Stimulated activated CD8-positive, alpha-beta memory T cell treated with anti-CD3 and anti-CD28 coated beads, Interleukin-12 subunit alpha, Interleukin-12 subunit beta, amount 100 ng/mL, for 24 hours (primary cell): ENCODE measurements at regions not wholly inside any gene's neighbourhood (a gene's known extent, or its start where the extent isn't known, plus 50 kb on each side); places are given as distances from the start of the nearest gene placed in this dataset.

Experiments used
- DNase-seq: peaks from one replicate; pipeline ENCODE4 v3.0.0-alpha.2; 2020; ENCODE audit errors: extremely low read depth

DNA sequence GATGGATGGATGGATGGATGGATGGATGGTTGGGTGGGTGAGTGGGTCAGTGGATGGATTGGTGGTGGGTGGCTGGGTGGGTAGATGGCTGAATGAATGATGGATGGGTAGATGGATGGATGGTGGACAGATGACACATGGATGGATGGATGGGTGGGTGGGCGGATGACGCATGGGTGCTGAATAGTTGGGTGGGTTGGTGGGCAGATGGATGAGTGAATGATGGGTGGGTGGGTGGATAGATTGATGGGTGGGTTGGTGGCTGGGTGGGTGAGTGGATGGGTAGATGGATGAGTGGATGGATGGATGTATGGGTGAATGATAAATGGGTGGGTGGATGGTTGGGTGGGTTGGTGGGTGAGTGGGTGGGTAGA is 69.9 kb upstream of the NKX1-1 start:
- DNase-seq = no peak

DNA sequence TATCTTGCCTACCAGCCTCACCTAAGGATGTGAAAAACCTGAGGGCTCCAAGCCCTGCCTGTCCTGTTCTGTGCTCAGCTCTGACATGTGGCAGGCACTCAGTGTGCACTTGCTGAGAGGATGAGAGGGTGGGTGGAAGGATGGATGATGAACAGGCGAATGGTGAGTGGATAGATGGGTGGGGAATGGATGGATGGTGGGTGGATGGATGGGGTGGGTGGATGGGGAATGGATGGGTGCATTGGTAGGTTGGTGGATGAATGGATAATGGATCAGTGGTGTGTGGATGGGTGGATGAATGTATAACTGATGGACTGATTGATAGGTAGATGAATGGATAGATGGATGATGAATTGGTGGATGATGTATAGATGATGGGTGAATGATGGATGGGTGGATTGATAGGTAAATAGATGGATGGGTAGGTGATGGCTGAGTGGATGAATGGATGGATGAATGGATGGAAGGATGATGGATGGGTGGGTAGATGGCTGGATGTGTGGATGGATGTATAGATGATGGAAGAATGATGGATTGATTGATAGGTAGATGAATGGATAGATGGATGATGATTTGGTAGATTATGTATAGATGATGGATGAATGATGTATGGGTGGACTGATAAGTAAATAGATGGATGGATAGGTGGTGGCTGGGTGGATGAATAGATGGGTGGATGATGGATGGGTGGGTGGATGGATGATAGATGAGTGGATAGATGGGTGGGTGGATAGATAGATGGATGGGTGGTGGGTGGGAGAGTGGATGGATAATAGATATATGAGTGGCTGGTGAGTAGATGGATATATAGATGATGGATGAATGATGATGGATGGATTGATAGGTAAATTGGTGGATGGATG is 69.3 kb upstream of the NKX1-1 start:
- no peak for DNase-seq

DNA sequence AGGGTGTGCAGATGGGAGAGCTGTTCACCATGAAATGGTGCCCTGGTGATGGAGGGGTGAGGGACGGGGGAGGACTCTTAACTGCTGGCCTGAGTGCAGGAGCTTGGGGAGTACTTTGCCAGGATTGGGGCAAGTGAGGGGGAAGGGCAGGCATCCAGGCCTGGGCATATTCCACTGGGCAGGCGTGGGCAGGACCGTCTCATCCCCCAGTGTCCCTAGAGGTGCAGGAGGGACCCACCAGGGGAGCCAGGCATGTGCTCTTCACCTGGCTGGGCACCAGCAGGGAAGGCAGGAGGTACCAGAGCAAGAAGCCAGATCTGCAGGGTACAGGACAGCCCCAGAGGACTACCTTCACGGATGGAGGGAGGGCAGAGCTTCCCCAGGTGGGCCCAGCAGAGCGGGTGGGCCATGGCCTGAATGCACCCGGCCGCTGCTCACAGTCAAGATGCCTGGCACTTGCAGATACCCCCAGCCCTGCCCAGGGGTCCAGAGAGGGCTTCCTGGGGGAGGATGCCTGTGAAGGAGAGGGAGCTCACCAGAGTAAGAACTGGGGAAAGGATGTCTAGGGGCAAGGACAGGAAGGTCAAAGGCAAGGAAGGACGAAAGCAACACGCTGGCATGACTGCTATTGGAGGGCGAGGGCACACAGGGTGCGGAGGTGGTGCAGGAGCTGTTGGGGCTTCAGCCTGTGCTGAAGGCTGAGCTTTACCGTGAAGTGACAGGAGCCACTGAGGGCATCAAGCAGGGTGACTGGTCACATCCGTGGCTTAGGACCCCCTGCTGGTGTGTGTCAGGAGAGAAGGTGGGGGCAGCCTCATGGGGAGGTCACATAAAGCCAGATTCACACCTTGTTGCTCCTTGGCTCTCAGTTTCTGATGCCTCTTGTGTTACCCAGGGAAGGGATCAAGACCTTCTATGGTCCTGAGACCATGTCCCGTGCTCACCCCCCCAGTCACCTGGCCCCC is 68.2 kb upstream of the NKX1-1 start:
- no peak for DNase-seq

DNA sequence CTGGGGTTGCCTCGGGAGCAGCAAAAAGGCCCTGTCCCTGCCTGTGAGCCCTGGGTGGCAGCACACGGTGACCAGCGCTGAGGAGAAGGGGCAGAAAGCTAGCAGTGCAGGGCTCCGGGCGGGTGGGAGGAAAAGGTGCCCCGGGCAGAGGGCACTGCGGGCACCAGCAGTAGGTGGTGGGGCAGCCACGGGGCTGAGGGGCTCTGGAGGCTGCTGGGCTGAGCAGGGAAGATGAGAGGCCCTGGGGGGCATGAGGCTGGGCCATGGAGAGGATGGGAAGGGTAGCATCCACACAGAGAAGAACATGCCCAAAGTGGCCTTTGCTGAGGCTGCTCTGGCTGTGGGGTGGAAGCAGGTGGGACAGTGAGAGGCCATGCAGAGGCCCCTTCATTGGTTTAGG is 67.5 kb upstream of the NKX1-1 start:
- no peak for DNase-seq

DNA sequence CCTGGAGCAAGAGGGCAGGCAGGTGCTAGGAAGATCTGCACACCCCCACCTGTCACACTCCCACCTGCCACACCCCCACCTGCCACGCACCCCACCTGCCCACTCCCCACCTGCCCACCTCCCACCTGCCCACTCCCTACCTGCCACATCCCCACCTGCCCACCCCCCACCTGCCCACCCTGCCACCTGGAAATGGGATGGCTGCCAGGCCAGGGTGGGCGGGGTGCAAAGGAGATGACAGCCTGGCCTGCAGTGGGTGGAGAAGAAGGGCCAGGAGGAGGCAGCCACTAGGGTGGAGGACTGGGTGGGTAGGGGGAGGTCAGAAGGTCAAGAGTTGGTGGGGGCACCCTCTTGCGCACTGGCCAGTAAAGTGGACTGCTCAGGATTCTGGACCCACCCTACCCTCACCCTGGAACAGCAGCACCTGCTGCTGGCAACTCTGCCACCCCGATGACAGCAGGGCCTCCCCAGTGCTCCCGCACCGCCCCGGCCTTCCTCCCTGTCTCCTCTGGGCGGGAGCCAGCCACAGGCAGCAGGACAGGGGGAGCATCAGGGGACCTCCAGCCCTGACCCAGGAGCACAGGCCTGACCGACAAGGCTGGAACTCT is 66.8 kb upstream of the NKX1-1 start:
- DNase-seq = no peak

DNA sequence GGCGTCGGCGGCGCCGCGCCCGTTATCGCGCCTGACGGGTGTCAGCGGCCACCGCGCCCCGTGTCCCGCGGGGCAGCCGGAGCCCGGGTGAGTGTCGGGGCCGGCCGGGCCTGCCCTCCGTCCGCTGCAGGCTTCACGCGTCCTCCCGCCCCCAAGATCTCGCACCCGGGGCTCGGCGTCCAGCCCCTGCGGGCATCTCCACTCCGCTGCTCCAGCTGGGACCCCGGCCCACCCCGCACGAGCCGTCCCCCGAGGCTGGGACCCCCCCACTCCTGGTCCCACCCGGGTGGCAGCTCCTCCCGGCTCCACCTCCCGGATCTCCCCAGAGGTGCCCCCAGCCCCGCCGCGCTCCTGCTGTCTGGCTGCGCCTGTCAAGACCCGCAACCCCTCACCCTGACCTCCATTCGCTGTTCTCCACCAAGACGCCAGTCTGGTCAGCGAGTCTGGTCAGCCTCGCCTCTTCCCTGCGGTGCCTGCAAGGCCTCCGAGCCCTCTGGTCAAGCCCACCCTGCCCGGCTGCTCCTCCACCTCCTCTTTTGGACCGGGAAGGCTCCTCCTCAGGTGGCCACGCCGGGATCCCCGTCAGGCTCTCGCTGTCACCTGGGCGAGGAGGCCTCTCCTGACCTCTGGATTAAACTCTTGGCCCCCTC is 66.0 kb upstream of the NKX1-1 start:
- no peak for DNase-seq

DNA sequence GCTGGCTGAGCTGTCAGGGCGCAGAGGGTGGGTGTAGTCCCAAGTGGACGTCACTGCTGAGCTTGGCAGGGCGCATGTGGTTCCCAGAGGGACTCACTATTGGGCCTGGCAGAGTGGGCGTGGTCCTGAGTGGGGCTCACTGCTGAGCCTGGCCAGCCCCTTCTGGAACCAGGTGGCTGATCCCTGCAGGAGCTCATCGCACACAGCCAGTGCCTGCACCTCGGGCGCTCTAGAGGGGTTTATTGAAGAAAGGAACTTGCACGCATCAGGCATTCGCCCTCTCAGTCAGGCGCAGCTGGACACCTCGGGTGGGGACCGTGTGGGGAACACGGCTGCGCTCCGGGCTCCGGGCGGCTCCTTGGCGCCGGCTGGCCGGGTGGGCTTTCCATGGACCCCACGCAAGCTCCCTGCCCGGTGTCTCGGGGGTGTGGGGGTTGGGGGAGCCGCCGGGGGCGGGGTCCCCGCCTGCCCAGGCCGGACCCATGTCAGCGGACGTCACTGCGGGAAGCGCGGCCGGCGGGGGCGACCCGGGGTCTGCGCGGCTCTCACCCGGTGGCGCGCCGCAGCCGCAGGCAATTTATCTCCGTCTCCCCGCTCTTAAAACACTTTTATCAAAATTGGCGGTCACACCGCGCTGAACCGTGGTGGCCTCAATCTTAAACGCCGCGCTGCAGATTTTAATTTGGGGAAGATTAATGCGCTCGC is 65.4 kb upstream of the NKX1-1 start:
- no peak for DNase-seq

DNA sequence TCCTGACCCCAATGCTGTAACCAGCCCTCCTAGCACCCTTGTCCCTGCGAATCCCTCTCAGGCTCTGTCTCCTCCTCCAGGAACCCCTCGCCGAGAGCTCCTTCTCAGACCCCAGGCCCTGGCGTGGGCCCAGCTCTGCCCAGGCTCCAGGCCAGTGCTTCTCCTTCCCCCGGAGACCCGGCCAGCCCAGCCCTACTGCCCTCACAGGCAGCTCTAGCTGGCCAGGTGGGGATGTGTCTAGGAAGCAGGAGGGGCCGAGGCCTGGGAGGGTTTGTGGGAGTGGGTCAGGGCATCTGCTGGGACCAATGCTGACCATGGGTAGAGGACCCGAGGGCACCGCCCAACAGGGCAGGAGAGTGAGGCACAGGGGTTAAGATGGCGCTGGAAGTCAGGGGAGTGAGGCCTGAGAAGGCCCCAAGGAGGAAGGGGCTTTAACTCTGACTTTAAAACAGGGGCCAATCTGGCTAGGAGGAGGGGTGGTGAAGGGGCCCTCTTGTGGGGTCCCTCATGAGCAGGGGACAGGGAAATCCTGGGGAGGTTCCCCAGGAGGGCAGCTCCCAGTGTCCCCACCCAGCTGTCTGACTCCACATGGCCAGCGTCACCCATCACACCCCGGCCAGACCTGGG is 64.7 kb upstream of the NKX1-1 start:
- DNase-seq = no peak

DNA sequence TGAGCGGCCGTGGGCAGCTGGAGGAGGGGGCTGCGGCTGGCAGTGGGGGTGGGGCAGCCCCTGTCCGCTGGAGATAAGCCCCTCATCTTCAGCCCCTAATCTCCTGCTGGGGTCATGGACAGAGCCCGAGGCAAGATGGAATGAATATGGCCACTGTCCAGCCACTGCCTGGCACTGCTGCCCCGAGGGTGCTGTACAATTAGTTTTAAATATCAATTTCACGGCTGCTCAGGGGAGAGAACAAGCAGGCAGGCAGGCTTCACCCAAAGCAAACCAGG is 64.1 kb upstream of the NKX1-1 start:
- DNase-seq = no peak

DNA sequence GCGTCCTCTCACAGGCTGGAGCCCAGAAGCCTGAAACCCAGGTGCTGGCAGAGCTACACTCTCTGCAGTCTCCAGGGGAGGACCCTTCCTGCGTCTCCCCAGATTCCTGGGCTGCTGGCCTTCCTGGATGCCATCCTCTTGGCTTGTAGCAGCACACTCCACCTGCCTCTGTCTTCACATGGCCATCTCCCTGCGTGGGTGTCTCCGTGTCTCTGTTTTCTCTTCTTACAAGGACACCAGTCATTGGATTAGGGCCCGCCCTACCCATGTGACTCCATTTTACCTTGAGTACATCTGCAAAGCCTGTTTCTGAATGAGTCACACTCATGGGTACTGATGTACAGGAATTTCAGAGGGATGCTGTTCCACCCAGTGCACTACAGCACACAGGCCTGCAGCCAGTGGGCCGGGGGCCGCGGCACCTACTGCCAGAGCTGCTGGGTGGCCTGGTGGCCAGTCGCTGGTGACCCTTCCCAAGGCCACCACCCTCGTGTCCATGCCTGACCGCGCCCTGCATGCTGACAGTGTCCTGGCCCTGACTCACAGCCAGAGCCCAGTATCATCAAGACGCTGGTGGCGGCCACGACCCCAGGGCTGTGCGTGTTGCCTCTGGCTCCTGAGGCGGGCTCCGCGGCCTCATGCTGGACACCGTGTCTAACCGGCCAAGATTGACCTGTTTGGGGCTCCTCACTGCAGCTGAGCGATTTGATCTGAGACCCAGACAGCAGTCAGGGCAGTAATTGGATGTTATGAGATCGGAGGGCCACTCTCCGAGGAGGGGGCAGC is 63.6 kb upstream of the NKX1-1 start:
- DNase-seq = no peak

DNA sequence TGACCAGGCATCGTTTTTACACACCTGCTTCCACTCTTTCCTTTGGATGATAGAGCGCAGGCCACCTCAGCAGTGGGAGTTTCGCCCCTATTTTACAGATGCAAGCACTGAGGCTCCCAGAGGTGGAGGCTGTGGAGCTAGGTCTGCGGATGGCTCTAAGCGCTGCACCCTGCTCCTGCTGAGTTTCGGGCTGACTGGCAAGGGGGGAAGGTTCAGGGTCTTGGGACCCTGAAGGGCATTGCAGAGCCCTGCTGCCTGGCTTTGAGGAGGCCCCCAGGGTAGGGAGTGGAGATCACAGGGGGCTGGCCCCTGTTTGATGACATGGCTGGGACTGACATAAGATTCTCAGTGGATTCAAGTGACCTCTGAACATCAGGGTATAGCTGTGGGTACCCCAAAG is 62.8 kb upstream of the NKX1-1 start:
- DNase-seq = no peak

DNA sequence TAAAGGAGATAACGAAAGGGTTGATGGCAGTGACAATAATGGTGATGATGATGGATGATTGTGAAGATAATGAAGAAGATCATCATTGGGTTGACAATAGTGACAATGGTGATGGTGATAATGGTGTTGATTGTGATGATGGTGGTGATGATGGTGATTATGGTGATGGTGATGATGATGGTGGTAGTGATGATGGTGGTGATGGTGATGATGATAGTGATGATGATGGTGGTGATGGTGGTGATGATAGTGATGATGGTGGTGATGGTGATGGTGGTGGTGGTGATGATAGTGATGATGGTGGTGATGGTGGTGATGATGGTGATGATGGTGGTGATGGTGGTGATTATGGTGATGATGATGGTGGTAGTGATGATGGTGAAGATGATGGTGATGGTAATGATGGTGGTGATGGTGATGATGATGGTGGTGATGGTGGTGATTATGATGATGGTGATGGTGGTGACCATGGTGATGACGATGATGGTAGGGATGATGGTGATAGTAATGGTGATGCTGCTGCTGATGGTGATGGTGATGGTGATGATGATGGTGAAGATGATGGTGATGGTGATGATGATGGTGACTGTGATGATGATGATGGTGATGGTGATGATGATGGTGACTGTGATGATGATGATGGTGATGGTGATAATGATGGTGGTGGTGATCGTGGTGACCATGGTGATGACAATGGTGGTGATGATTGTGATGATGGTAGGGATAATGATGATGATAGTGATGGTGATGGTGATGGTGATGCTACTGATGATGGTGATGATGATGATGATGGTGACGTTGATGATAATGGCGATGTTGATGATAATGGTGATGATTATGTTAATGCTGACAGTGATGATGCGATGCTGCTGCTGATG is 61.6 kb upstream of the NKX1-1 start:
- DNase-seq = no peak

DNA sequence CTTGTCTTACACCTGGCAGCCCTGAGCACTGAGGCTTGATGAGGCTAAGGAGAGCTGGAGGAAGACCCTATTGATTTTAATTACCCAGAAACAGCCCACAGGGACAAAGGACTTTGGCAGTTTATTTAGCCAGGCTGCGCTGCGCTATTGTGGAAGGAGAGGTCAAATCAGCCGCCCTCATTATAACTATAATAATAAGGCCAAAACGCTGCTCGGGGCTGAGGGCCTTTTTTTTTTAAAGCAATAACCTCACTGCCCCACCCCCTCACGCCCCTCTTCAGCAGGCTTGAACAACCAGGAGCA is 60.6 kb upstream of the NKX1-1 start:
- no peak for DNase-seq

DNA sequence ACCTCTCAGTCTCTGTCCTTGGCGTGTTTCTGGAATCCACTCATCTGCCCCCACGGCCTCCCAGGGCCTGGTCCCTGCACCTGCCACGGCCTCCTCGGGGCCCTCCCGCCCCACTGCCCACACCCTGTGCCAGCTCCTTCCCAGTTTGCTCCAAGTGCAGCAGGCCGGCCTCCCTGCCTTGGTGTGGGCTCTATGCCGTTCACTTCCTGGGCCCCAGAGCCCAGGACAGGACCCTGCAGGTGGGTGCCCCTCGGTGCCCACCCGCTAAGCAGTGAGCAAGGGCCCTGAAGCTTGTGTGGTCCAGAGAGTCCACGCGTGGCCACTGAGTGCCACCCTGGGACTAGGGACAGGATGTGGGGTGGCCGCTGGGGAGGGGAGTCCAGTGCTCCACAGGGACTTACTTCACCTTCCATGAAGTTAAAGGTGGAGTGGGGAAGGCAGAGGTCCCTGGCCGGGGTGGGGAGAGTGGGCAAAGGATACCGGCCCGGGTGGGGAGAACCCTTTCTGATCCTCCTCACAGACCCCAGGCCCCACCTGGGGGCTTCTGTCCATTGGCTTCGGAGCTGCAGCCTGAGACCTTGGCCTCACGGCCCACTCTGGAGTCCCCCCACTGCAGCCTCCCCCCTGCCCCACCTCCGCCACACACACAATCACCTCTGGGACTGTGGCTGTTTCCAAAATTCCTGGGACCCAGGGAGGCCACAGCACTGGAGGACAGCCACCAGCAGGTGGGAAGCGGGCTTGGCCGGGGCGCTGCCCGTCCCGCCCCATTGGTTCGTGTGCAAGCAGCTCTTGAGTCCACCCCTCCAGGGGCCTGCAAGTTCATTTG is 60.0 kb upstream of the NKX1-1 start:
- DNase-seq = no peak

DNA sequence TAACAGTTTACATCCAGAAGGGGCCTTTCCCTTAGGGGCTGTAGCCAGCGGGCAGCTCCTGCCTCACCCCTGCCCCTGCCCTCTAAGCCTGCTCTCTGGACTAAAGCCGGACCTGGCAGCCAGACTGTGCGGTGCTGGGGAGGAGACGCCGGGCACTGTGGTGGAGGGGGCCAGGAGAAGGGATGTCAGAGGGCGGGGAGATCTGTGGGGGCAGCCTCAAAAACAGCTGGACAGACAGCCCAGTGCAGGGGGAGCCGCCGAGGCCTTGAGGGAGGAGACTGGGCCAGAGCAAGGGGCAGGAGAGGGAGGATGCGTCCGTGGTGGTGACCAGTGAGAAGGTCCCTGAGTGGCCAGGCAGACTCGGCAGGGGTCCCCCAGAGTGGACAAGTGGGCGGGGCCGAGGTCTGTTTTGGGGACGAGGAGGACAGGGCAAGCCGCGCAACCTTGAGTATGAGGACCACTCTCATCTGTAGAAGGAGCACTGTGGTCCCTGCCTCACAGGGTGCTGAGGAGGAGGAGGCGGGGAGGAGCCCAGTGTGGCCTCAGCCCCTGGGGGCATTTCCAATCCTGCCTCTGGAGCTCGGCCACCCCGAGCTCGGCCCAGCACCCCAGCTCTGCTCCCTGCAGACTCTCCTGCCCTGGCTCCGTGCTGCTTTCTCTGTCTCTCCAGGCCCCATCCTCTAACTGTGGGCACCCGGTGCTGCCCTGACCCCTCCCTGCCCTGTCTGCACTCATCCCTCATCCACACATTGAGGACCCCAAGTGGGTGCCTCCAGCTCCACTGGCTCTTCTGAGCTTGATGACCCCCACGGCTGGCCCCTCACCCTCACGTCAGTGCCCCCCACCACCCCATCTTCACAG is 59.2 kb upstream of the NKX1-1 start:
- no peak for DNase-seq

DNA sequence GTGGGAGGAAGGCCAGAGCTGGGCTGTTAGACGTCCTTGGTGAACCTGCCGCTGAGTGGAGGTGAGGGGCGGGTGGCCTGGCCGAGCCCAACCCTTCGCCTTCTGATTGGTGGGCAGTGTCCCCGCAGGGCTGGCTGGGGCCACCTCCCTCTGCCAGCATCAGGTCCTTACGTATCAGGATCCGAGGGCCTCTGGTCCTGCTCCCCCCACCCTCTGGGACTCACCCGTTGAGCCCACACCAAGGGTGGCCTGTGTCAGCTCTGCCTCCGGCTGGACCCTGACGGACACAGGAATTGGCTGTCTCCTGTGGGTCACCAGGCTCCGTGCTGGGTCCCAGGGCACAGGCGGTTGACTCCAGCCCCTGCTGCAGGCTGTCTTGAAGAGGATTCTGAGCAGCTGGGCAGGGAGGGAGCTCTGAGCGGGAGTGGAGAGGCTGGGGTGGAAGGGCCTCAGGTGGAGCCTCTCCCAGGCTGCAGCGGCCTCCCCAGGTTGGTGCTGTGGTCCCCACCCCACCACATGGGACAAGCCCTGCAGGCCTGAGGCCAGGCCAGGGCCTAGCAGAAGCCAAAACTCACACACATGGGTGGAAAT is 58.4 kb upstream of the NKX1-1 start:
- DNase-seq = no peak

DNA sequence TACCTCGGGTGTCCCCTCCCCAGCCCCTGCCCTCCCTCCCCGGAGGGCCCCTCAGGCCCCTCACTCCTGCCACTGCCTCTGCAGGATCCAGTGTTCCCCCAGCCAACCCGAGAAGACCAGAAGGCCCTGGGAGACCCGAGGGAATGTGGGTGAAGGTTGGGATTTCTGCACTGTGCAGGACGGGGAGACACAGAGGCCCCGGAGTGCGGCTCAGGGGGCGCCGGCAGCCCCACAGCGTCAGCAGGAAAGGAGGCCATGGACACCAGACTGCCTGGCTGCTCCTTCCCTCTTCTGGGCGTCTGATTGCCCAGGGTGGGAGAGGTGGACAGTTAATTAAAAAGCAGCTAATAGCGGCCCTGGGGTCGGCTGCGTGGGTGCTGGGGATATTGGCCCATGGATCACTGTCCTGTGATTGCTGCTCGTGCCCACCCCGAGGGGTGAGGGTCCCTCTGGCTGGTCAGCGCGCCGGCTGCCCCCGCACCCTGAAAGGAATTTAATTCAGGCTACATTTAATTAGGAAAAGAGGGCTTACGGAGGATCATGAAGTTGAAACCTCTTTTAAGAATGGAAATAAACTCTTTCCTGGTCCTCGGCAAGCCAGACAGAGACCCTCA is 57.8 kb upstream of the NKX1-1 start:
- DNase-seq = no peak
